ENCODE measurements at regions not wholly inside any gene's neighbourhood (a gene's known extent, or its start where the extent isn't known, plus 50 kb on each side); places are given as distances from the start of the nearest gene placed in this dataset.

GRCh38 chrX:67159437-67159836 lies 384.4 kb upstream of the AR start (continued):
- TF ChIP-seq EZH2phosphoT487 (IDR thresholded peaks at IDR 0.05; ENCODE audit: borderline replicate concordance), result no peak
- no peak for TF ChIP-seq JUND (IDR thresholded peaks at IDR 0.05)
- no peak for TF ChIP-seq POLR2AphosphoS5 (IDR thresholded peaks at IDR 0.05; ENCODE audit: low read depth, low read length)
- TF ChIP-seq YY1 (IDR thresholded peaks at IDR 0.05; ENCODE audit: extremely low read depth, insufficient replicate concordance, low read depth, low read length), result no peak
- TF ChIP-seq ZNF274 (IDR thresholded peaks at IDR 0.05; ENCODE audit: low read depth, low read length), result no peak

GRCh38 chrX:67114635-67115034 lies 429.2 kb upstream of the AR start:
- Histone ChIP-seq H3K4me2 (ENCODE audit: low read length) (no peak overlapping the region), H3K4me3 (replicated peaks in 1 of 2; ENCODE audit: low read depth in 1 of 2, low read length in 2 of 2) (no peak overlapping the region), H3K27me3 (ENCODE audit: insufficient read depth, low read length) (no peaks in the 10 kb centered on the region), H3K9me3 (ENCODE audit: control insufficient read depth in 1 of 2, insufficient read depth in 1 of 2, low read depth in 1 of 2, low read length in 2 of 2) (no peaks in the 10 kb centered on the region), H3K36me3 (ENCODE audit: control insufficient read depth in 1 of 2, insufficient read depth in 2 of 2, low read length in 2 of 2) (no peaks in the 10 kb centered on the region), H3K79me2 (ENCODE audit: insufficient read depth, low read length) (no peaks in the 10 kb centered on the region), H2AFZ (ENCODE audit: low read depth, low read length, poor library complexity, severe bottlenecking) (no peak overlapping the region), H3K9ac (ENCODE audit: low read length) (no peak overlapping the region), H4K20me1 (ENCODE audit: insufficient read depth) (no peaks in the 10 kb centered on the region), H3K27ac (ENCODE audit: low read depth, low read length) (no peak overlapping the region), H3K4me1 (ENCODE audit: control insufficient read depth in 1 of 2, insufficient read depth in 2 of 2, low read length in 2 of 2) (no peaks in the 10 kb centered on the region), H3K9me2 (ENCODE audit: insufficient read depth) (no peaks in the 10 kb centered on the region)
- no peak for TF ChIP-seq JUND (IDR thresholded peaks at IDR 0.05)
- no peak for TF ChIP-seq ELF1 (IDR thresholded peaks at IDR 0.05; ENCODE audit: borderline replicate concordance, low read depth)
- TF ChIP-seq CTCF (IDR thresholded peaks at IDR 0.05 in 2 of 3, conservative IDR thresholded peaks at IDR 0.05 in 1 of 3; ENCODE audit: borderline replicate concordance in 1 of 3, insufficient read depth in 1 of 3, low read depth in 2 of 3, low read length in 2 of 3), result no peak
- no peak for TF ChIP-seq EGR1 (IDR thresholded peaks at IDR 0.05; ENCODE audit: low read depth)
- TF ChIP-seq SP1 (IDR thresholded peaks at IDR 0.05; ENCODE audit: low read depth), result no peak
- TF ChIP-seq SIN3A (IDR thresholded peaks at IDR 0.05; ENCODE audit: low read depth), result no peak
- no peak for TF ChIP-seq ZNF274 (IDR thresholded peaks at IDR 0.05; ENCODE audit: low read depth, low read length)
- TF ChIP-seq REST (IDR thresholded peaks at IDR 0.05; ENCODE audit: low read depth), result no peak
- no peak for TF ChIP-seq CBX3 (IDR thresholded peaks at IDR 0.05; ENCODE audit: low read depth)
- no peak for TF ChIP-seq POLR2A (IDR thresholded peaks at IDR 0.05; ENCODE audit: borderline replicate concordance, extremely low read depth, insufficient read depth, insufficient read length)
- no peak for TF ChIP-seq FOSL1 (IDR thresholded peaks at IDR 0.05; ENCODE audit: low read depth)
- no peak for TF ChIP-seq CEBPB (IDR thresholded peaks at IDR 0.05; ENCODE audit: low read depth)
- TF ChIP-seq ATF3 (IDR thresholded peaks at IDR 0.05), result no peak
- intact Hi-C loops (cut with micrococcal nuclease), result no loop called here
- no peak for DNase-seq (ENCODE audit: low read depth, low spot score)
- RAD21 ChIA-PET (ENCODE audit: low non-redundant PET in 1 of 2, low total read pairs in 2 of 2, uncharacterized antibody in 2 of 2, unreplicated experiment in 2 of 2), result no interaction called here
- CTCF ChIA-PET, result no interaction called here
- no peak for ATAC-seq
- POLR2A ChIA-PET, result no interaction called here
- no TSS peak for BruUV-seq (replicated peaks)

Measured in HCT116 (cell line).